GM12865 (cell line): ENCODE measurements at regions not wholly inside any gene's neighbourhood (a gene's known extent, or its start where the extent isn't known, plus 50 kb on each side); places are given as distances from the start of the nearest gene placed in this dataset.
A peak's percentile ranks its signal among the peaks of the same experiment; 100 is the strongest.

Experiments
- DNase-seq: peaks from one replicate; pipeline ENCODE4 v3.0.0; 2010; ENCODE audit warnings: low read depth
- H3K4me3 ChIP-seq: 2 replicates; pipeline ENCODE4 v1.5.1; 2011; ENCODE audit warnings: mild to moderate bottlenecking, low read depth, low read length, control low read depth
- TF ChIP-seq, protein P1 (sequence below): IDR thresholded peaks from 2 replicates; pipeline ENCODE4 v1.5.1; 2011; ENCODE audit warnings: low read length, control low read depth, low read depth, inconsistent platforms; ENCODE audit not compliant: insufficient read depth; ENCODE audit errors: missing control alignments

DNA sequence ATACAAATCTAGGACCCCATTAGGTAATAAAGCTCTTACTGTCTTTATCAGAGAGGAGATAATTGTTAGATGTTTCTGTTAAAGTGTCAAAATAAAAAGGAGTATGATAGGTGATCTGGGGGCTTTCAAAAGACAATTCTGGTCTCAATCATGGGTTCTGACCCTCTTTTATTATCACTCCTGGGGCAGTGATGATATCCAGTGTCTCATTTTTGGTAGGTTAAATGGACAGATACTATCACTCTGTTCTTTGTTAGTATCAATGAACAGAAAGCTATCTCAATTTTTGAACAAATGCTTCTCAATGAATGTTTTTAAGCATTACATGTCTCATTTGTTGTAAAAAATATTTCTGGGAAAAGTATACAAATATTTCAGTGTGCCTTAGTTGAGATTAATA lies 405.9 kb downstream of the MLLT3 start:
- no peak for DNase-seq
- TF ChIP-seq, protein P1, sequence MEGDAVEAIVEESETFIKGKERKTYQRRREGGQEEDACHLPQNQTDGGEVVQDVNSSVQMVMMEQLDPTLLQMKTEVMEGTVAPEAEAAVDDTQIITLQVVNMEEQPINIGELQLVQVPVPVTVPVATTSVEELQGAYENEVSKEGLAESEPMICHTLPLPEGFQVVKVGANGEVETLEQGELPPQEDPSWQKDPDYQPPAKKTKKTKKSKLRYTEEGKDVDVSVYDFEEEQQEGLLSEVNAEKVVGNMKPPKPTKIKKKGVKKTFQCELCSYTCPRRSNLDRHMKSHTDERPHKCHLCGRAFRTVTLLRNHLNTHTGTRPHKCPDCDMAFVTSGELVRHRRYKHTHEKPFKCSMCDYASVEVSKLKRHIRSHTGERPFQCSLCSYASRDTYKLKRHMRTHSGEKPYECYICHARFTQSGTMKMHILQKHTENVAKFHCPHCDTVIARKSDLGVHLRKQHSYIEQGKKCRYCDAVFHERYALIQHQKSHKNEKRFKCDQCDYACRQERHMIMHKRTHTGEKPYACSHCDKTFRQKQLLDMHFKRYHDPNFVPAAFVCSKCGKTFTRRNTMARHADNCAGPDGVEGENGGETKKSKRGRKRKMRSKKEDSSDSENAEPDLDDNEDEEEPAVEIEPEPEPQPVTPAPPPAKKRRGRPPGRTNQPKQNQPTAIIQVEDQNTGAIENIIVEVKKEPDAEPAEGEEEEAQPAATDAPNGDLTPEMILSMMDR: no peak
- H3K4me3 ChIP-seq: no peak overlapping the region

DNA sequence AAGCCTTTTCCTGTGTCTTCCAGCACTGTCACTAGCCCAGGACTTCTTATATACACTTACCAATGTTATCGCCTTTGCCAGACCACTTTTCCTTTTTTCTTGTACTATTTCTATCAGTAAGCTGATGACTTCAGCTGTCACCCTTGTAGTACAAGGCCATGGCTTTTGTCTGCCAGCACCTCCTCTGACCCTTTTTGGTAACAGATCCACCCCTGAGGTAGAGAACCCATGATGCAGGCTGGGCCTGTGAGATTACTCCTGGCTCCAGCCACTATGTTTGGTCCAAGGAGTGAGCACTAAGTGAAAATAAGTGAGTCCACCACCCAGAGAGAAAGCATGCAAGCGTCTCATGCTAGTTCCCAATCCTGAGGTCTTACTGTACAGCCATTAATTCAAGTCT lies 406.7 kb downstream of the MLLT3 start:
- no peak overlapping the region for H3K4me3 ChIP-seq
- TF ChIP-seq, protein P1: no peak
- DNase-seq: no peak

DNA sequence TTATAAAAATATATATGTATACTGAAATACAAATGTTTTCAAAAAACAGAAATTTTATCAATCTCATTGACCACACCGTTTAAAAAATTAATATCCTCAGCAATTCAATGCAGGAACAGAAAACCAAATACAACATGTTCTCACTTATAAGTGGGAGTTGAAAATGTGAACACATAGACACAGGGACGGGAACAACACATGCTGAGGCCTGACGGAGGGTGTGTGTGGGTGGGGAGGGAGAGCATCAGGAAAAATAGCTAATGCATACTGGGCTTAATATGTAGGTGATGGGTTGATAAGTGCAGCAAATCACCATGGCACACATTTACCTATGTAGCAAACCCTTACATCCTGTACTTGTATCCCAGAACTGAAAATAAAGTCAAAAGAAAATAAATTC lies 409.5 kb downstream of the MLLT3 start:
- DNase-seq: no peak
- H3K4me3 ChIP-seq: no peak overlapping the region
- TF ChIP-seq, protein P1: no peak

DNA sequence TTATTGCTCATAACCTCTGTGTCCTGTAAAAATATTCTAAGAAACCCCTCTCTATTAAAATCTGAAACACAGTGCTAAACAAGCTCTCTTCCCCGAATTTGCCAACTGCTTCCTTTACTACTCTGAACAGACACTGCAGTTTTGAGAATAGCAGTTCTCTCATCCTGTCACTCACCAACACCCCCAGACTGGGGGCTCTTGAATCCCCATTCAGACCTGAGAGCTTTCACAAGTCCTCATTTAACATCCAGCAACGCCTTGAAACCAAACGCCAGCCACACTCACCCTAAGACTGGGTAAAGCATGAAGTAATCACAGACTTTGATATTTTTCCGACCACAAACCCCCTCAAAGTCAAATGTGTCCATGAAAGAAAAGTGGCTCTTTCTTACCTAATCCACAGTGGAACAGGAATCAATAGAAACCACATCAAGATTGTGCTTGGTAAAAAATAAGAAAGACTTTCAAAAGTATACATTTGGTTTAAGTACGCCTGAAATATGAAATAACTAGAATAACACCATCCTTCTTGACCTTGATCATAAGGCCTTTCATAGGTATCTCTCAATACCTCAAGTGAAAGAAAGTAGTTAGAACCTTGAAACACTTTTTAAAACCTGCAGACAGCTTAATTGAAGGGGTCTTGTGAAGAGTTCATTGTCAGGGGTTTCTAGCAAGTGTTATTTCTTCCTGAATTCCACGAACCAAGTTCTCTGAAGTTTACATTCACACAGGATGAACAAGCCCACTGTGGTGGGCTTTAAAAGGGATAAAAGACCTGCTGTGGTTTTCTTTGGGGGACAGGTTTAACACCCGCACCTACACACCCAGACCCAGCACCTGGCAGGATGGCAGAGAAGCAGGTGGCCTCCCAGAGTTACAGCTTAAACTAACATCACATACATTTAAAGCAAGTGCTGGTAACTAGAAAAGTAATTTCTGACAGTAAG lies 412.6 kb downstream of the MLLT3 start:
- no peak overlapping the region for H3K4me3 ChIP-seq
- TF ChIP-seq, protein P1: no peak
- peak; percentile 36 for DNase-seq

DNA sequence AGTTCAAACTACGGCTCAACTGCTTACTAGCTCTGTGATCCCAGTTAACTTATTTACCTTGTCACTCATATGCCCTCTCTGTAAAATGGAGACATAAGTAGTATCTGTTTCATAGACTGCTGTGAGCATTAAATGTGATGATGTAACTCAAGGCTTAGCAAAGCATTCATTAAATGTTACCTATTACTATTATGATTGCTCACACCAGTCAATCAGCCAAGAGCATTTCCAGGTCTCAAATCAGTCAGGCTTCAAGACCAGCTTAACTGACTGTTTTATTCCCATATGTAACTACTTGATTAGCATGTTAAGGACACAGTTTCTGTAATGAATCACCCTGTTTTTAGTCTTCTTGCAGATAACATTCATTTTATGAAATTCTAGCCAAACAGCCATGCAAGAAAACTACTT lies 413.3 kb downstream of the MLLT3 start:
- TF ChIP-seq, protein P1: no peak
- DNase-seq: no peak
- no peak overlapping the region for H3K4me3 ChIP-seq

DNA sequence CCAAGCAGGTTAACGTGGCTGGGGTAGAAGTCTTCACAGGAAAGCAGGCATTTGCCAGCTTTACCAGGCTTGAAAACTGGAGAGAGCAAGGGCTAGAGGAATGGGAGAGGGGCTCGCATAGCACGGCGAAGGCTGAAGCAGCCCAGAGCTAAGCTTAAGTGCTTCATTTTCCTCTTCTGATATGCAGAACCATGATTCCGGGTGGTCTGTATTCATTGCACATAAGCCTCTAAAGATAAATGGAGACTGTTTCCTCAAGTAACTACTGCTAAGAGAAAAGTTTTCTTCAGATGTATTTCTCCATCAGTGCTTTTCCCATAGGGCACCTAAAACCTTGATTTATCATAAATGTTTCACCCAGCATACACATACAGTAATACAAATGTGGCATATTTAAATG lies 414.1 kb downstream of the MLLT3 start:
- DNase-seq: no peak
- TF ChIP-seq, protein P1: no peak
- no peak overlapping the region for H3K4me3 ChIP-seq
